HG03565 (cell line): ENCODE measurements at regions not wholly inside any gene's neighbourhood (a gene's known extent, or its start where the extent isn't known, plus 50 kb on each side); places are given as distances from the start of the nearest gene placed in this dataset.

Experiments
- ATAC-seq: cut with Tn5 transposase; IDR thresholded peaks from one replicate; pipeline ENCODE4 v1.9.1; 2021; ENCODE audit warnings: mild to moderate bottlenecking, moderate library complexity; ENCODE audit not compliant: unreplicated experiment

GRCh38 chr13:78719367-78719766 is 60.4 kb upstream of the OBI1 start:
- no peak for ATAC-seq

- no peak for ATAC-seq
These were observed 55.8 kb upstream of the OBI1 start for GRCh38 chr13:78714717-78715116.

GRCh38 chr13:78712831-78713230 is 53.9 kb upstream of the OBI1 start:
- ATAC-seq: no peak

- ATAC-seq: no peak
These were observed 50.1 kb upstream of the OBI1 start for GRCh38 chr13:78709028-78709427.
